HG03575 (cell line): ENCODE measurements at regions not wholly inside any gene's neighbourhood (a gene's known extent, or its start where the extent isn't known, plus 50 kb on each side); places are given as distances from the start of the nearest gene placed in this dataset.

Experiments used
- ATAC-seq: cut with Tn5 transposase; IDR thresholded peaks from one replicate; pipeline ENCODE4 v1.9.1; 2021; ENCODE audit not compliant: unreplicated experiment, insufficient number of reproducible peaks, low FRiP score; ENCODE audit errors: extremely low read depth

DNA sequence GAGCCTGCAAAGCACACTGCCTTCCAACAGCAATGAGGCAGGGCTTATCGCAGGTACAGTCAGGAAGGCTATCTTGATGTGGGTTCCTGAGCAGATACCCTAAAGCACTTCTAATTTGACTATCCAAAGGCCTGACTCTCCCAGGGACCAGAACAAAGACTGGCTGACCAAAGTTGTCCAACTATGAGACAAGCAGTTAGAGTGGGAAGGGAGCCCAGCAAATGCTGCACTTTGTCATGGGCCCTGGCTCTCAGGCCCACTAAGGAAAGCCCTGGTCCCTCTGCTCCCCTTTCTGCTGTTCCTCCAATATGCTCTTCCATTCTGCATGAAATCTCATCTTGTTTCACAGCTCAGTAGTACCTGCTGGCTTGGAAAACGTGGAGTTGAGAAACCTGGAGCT is 391.0 kb downstream of the RAB28 start:
- no peak for ATAC-seq

- no peak for ATAC-seq
These were observed 391.4 kb downstream of the RAB28 start for GRCh38 chr4:13092702-13093101.

DNA sequence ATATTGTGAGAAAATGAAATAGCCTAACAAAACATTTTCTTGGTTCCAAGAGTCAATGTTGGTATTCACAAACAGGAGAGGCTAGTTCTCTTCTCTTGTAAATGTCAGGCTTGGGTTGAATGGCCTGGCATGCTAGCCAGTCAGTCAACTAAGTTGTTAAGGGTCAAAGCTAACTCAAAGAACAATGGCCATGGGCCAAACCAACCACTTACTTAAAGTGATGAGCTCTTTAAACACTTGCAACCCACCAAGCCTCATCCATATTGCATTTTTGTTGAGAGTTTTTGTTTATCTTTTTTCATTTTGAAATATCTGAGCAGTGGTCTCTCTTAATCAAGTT is 394.5 kb downstream of the RAB28 start:
- no peak for ATAC-seq

DNA sequence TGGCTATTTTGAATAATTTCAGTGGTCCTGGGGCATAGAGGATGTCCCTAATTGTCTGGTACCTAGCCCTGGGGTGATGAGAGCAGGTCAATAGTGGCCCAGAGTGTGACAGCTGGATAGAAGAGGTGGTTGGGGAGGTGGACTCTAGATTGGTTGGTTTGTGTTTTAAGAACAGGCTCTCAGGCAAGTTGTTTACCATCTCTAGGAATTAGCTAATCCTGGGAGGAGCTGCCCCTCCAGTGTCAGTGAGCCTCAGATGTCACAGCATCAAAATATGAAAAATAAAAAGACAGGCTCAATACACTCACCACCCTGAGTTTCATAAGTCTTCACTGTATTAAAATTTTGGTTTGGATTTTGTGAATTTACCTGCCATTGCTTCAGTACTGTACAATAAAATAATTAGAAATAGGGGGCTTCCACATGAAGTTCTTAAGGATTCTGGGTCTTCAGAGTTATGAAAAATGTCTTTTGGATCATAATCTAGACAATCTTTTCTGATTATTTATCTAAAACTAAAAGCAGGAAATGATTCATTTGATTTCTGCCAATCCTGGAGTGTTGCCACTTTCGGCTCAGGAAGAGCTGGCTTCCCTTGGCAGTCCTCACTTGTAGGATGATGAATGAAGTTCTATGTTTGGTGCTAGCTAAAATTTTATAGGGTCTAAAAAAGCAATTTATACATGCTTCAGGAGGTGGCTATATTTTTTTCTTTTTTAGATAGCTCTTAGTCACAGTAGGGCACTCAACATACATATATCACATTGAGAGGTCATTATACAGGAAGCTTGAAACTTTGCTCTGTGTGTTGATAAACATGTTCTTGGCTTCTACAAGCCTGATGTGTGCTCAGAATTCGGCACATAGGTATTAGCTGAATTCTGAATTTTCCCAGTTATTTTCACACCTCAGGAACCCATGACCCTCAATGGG is 395.1 kb downstream of the RAB28 start:
- no peak for ATAC-seq

DNA sequence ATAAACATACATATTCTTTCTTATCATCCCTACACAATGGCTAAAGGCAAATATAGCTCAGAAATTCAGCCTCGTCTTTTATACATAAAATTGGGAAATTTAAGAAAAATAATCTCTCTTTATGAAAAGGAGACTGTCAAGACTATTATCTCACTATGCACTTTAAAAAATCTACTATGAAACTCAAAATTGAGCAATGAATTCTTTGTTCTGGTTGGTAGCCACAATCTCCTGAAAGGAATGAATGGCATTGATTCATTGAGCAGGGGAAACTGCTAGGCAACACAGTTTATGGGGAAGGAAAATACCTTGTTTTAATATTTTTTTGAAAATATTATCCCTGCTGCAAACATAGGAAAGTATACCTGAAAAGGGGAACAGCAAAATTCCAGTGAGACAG is 397.1 kb downstream of the RAB28 start:
- no peak for ATAC-seq

DNA sequence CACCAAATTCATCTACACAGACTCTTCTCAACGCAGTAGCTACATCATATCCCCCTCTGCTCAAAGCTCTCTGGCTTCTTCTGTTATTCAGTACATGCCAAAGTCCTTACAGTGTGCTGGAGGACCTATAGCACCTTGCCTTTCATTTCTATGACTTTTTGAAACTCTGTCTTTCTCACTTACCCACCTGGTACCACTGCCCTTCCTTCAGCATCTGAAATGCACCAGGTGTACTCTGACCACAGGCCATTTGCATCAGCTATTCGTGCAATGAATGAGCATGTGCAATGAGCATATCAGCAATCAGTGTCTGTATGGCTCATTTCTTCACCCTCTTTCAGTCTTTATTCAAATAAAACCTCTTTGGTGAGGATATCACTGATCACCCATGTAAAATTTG is 399.9 kb downstream of the RAB28 start:
- no peak for ATAC-seq

- ATAC-seq: no peak
These were observed 402.3 kb downstream of the RAB28 start for GRCh38 chr4:13081830-13082229.

- no peak for ATAC-seq
These were observed 417.1 kb downstream of the RAB28 start for GRCh38 chr4:13067077-13067476.

- no peak for ATAC-seq
These were observed 425.1 kb downstream of the RAB28 start for GRCh38 chr4:13059019-13059418.

GRCh38 chr4:13056630-13057189 is 427.4 kb downstream of the RAB28 start:
- no peak for ATAC-seq

DNA sequence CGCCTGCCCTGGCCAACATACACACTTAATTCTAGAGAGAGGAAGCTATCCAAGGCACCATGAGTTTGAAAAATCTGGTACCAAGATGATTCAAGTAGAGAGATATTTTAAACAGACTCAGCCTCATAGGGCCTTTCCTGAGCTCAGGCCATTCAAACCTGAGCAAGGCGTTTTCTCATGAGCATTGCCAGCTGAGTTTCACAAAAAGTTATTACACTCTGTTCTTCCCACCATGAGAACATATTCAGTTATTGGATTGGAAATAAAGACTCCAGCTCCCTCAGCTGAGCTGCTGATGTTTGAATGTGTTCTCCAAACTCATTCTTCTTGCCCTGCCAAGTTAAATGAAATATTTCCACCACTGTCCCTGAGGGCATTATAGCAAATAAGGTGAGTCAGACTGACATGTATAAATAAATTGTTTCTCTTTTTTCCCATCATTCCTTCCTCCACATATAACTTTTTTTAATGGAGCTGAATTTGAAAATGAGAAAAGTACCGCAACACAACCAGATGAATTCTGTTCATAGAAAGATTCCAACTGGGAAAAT is 429.6 kb downstream of the RAB28 start:
- no peak for ATAC-seq

DNA sequence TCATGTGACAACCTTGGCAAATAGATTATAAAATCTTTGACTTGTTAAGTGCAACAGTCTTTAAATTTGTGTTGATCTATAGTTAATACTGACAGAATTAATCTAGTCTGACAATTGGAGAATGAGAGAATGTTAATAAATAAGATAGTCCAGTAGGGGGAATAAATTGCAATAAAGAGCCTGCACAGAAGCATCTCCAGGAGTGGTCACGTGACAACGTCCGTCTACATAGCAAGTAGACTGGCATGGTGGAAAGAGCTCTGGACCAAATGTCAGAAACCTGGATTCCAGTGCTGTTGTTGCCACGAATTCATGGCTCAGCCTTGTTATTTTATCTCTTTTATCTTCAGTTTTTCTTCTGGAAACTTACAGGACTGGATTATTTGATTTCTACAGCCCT is 436.5 kb downstream of the RAB28 start:
- no peak for ATAC-seq

- ATAC-seq: no peak
These were observed 447.3 kb downstream of the RAB28 start for GRCh38 chr4:13036841-13037240.

DNA sequence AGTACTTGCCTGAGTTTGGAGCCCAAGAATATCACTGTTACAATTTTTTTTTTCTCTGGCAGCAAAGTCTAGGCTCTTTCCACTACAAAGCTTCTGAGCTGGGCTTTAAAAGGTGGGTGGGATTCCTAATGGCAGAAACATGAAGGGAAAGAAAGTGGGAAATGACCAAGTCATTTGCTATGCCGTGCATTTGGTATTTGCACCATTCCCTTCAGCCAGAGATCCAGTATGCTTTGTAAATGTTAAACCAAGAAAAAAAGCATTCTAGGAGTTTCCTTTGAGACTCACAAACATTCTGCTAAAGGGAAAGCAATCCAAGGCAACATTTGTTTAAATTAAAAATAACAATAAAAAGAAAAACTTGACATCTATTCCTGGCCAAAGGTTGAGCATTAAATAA is 451.2 kb downstream of the RAB28 start:
- no peak for ATAC-seq

DNA sequence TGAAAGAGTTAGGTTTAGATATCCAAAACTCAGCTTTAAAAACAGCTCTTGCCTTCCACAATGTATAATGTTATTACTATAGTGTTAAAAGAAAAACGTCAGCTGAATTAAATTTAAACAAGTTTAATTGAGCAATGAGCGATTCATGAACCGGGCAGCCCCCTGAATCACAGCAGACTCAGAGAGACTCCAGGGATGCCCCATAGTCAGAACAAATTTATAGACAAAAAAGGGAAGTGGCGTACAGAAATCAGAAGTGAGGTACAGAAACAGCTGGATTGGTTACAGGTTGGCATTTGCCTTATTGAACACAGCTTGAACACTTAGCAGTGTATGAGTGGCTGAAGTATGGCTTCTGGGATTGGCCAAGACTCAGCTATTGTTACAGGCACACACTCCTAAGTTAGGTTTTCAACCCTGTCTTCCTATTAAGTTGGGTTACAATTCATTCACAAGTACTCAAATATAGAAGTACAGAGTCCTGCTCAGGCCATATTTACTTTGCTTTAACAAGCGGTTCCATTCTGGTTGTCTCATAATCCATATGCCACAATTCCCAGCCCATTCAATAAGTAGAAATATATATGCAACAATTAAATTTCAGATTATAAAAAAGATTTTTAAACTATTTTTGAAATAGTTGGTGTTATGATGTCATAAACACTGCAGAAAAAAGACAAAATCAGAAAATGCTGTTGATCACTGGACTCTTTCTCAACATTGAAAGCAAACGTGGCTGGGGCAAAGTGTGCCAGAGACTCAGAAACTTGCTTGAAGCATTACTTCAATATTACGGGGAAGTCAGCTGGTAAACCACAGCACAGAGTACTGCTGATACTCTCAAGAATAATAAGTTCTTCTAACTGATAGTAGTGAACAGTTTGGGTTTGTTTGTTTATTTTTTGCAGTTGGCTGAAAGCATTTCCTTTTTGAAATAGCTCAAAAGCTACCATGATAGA is 459.7 kb downstream of the RAB28 start:
- ATAC-seq: no peak

- no peak for ATAC-seq
These were observed 476.2 kb downstream of the RAB28 start for GRCh38 chr4:13007802-13008470.

GRCh38 chr4:12993923-12994322 is 490.2 kb downstream of the RAB28 start:
- ATAC-seq: no peak

DNA sequence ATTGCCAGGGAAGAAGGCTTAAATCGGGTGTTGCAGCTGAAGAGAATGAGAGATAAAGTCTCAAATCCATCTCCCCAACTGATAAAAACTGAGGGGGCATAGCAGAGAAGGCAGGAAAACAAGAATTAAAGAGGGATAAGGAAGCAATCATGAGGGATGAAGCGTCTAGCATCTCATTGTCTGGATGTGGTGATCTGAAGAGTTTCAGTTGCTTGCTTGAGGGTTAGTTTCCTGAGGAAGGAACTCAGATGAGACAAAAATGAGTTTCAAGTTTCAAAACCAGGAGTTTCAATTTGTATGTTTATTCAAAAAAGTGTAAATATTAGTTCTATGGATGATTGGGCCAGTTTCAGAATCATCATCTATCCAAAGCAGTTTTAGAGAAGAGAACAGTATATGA is 496.9 kb downstream of the RAB28 start:
- ATAC-seq: no peak

- ATAC-seq: no peak
These were observed 504.3 kb downstream of the RAB28 start for GRCh38 chr4:12979797-12980196.
